ENCODE measurements at regions not wholly inside any gene's neighbourhood (a gene's known extent, or its start where the extent isn't known, plus 50 kb on each side); places are given as distances from the start of the nearest gene placed in this dataset.

GRCh38 chr9:95720496-95720895 is 155.0 kb upstream of the ERCC6L2 start:
- Histone ChIP-seq H3K9ac (ENCODE audit: low read length) (no peak overlapping the region), H3F3A (ENCODE audit: low read length, unreplicated experiment) (no peaks in the 10 kb centered on the region), H3K4me3 (ENCODE audit: low read length) (no peak overlapping the region), H3K4me2 (ENCODE audit: low read length) (no peak overlapping the region), H3K27me3 (ENCODE audit: low read length) (no peaks in the 10 kb centered on the region), H3K27ac (ENCODE audit: low read length) (no peak overlapping the region), H2AFZ (ENCODE audit: low read length) (no peak overlapping the region), H3K9me2 (replicated peaks; ENCODE audit: low read length) (no peaks in the 10 kb centered on the region), H3K79me2 (ENCODE audit: low read length) (no peaks in the 10 kb centered on the region), H4K20me1 (ENCODE audit: low read length) (no peaks in the 10 kb centered on the region), H3K36me3 (ENCODE audit: low read depth, low read length) (no peaks in the 10 kb centered on the region), H3K9me3 (ENCODE audit: low read length) (no peaks in the 10 kb centered on the region), H3K4me1 (ENCODE audit: insufficient read depth, low read length) (peaks cover 4% of the 10 kb centered on the region)
- ATAC-seq = no peak
- DNase-seq = no peak
- TF ChIP-seq EZH2 (IDR thresholded peaks at IDR 0.05; ENCODE audit: low read length, unreplicated experiment) = no peak
- TF ChIP-seq EZH2phosphoT487 (IDR thresholded peaks at IDR 0.05; ENCODE audit: borderline replicate concordance, low read length) = no peak
- POLR2A ChIA-PET (ENCODE audit: unreplicated experiment) = no interaction called here
- intact Hi-C loops (cut with micrococcal nuclease) = no loop called here
- BruUV-seq (replicated peaks) = no TSS peak
- CTCF ChIA-PET = no interaction called here

- H2AFZ ChIP-seq (ENCODE audit: low read length) = no peak overlapping the region
Measured at GRCh38 chr9:95719354-95719753, 156.1 kb upstream of the ERCC6L2 start.

GRCh38 chr9:95718263-95718662 is 157.2 kb upstream of the ERCC6L2 start:
- Histone ChIP-seq H3K4me1 (ENCODE audit: insufficient read depth, low read length) (peaks cover 4% of the 10 kb centered on the region), H3K4me3 (ENCODE audit: low read length) (no peak overlapping the region), H3K9me2 (replicated peaks; ENCODE audit: low read length) (no peaks in the 10 kb centered on the region), H3K4me2 (ENCODE audit: low read length) (no peak overlapping the region), H3K9me3 (ENCODE audit: low read length) (no peaks in the 10 kb centered on the region), H3K79me2 (ENCODE audit: low read length) (no peaks in the 10 kb centered on the region), H2AFZ (ENCODE audit: low read length) (no peak overlapping the region), H3K36me3 (ENCODE audit: low read depth, low read length) (no peaks in the 10 kb centered on the region), H3K9ac (ENCODE audit: low read length) (no peak overlapping the region), H3K27me3 (ENCODE audit: low read length) (no peaks in the 10 kb centered on the region), H3F3A (ENCODE audit: low read length, unreplicated experiment) (no peaks in the 10 kb centered on the region), H3K27ac (ENCODE audit: low read length) (no peak overlapping the region), H4K20me1 (ENCODE audit: low read length) (no peaks in the 10 kb centered on the region)
- POLR2A ChIA-PET (ENCODE audit: unreplicated experiment) = no interaction called here
- BruUV-seq (replicated peaks) = no TSS peak
- no peak for ATAC-seq
- no peak for DNase-seq
- intact Hi-C loops (cut with micrococcal nuclease) = no loop called here
- CTCF ChIA-PET = interaction anchor here (0.5 kb wide), 1 partner anchor 526 kb away, joined by 3 read pairs; no protein-coding TSS in a partner anchor
- no peak for TF ChIP-seq EZH2phosphoT487 (IDR thresholded peaks at IDR 0.05; ENCODE audit: borderline replicate concordance, low read length)
- TF ChIP-seq, protein P1, sequence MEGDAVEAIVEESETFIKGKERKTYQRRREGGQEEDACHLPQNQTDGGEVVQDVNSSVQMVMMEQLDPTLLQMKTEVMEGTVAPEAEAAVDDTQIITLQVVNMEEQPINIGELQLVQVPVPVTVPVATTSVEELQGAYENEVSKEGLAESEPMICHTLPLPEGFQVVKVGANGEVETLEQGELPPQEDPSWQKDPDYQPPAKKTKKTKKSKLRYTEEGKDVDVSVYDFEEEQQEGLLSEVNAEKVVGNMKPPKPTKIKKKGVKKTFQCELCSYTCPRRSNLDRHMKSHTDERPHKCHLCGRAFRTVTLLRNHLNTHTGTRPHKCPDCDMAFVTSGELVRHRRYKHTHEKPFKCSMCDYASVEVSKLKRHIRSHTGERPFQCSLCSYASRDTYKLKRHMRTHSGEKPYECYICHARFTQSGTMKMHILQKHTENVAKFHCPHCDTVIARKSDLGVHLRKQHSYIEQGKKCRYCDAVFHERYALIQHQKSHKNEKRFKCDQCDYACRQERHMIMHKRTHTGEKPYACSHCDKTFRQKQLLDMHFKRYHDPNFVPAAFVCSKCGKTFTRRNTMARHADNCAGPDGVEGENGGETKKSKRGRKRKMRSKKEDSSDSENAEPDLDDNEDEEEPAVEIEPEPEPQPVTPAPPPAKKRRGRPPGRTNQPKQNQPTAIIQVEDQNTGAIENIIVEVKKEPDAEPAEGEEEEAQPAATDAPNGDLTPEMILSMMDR (conservative IDR thresholded peaks at IDR 0.05; ENCODE audit: low read depth, low read length) = no peak
- no peak for TF ChIP-seq EZH2 (IDR thresholded peaks at IDR 0.05; ENCODE audit: low read length, unreplicated experiment)

More at GRCh38 chr9:95719354-95719753, 156.1 kb upstream of the ERCC6L2 start:
- no peak overlapping the region for H3K4me3 ChIP-seq (ENCODE audit: low read length)
- no TSS peak for BruUV-seq (replicated peaks)
- no peaks in the 10 kb centered on the region for H3F3A ChIP-seq (ENCODE audit: low read length, unreplicated experiment)
- intact Hi-C loops (cut with micrococcal nuclease) = no loop called here
- H3K27ac ChIP-seq (ENCODE audit: low read length) = no peak overlapping the region
- ATAC-seq (no peak), DNase-seq (no peak)
- no peaks in the 10 kb centered on the region for H3K9me2 ChIP-seq (replicated peaks; ENCODE audit: low read length)
- no peaks in the 10 kb centered on the region for H3K27me3 ChIP-seq (ENCODE audit: low read length)
- H3K4me2 ChIP-seq (ENCODE audit: low read length) = no peak overlapping the region
- H3K9ac ChIP-seq (ENCODE audit: low read length) = no peak overlapping the region
- H3K79me2 ChIP-seq (ENCODE audit: low read length) = no peaks in the 10 kb centered on the region
- H3K4me1 ChIP-seq (ENCODE audit: insufficient read depth, low read length) = peaks cover 4% of the 10 kb centered on the region
- ChIA-PET POLR2A (ENCODE audit: unreplicated experiment) (no interaction called here), CTCF (no interaction called here)
- H4K20me1 ChIP-seq (ENCODE audit: low read length) = no peaks in the 10 kb centered on the region
- TF ChIP-seq EZH2 (IDR thresholded peaks at IDR 0.05; ENCODE audit: low read length, unreplicated experiment) (no peak), EZH2phosphoT487 (IDR thresholded peaks at IDR 0.05; ENCODE audit: borderline replicate concordance, low read length) (no peak)
- TF ChIP-seq, protein P1 (conservative IDR thresholded peaks at IDR 0.05; ENCODE audit: low read depth, low read length) = no peak
- no peaks in the 10 kb centered on the region for H3K36me3 ChIP-seq (ENCODE audit: low read depth, low read length)
- no peaks in the 10 kb centered on the region for H3K9me3 ChIP-seq (ENCODE audit: low read length)

All from PC-3 (cell line).